ENCODE measurements at regions not wholly inside any gene's neighbourhood (a gene's known extent, or its start where the extent isn't known, plus 50 kb on each side); places are given as distances from the start of the nearest gene placed in this dataset.
A peak's percentile ranks its signal among the peaks of the same experiment; 100 is the strongest.

DNA sequence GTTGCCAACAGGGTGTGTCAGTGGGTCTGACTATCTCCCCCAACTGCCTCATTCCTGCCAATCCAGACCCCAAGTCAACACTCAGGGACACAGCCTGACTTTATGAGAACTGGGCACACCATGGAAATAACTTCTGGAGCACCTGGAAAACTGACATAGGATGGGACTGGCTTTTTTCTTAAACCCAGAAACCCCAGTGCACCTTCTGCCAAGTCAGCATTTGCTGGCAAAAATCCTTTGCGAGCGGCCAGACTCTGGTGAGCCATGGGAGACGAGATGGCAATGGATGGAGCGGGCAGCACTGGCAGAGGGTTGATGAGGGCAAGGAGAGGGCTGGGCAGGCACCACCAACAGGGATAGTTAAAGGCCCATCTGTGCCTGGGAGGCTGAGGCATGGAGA, 114.4 kb upstream of the OSMR start:
- Histone ChIP-seq H3K27ac (no peak overlapping the region), H3K36me3 (no peaks in the 10 kb centered on the region), H3K9me3 (no peaks in the 10 kb centered on the region), H3K4me3 (no peak overlapping the region), H3K27me3 (replicated peaks; ENCODE audit: insufficient read depth) (no peaks in the 10 kb centered on the region), H3K4me1 (replicated peaks) (no peaks in the 10 kb centered on the region)
- no peak for DNase-seq (ENCODE audit: low spot score)
- TF ChIP-seq POLR2AphosphoS5 (IDR thresholded peaks at IDR 0.05) (no peak), CTCF (IDR thresholded peaks at IDR 0.05) (no peak), POLR2A (IDR thresholded peaks at IDR 0.05) (no peak)
- intact Hi-C loops (cut with DNase I), result no loop called here
- 69% methylated on average over 4 of the region's 4 CpGs for WGBS

GRCh38 chr5:38734353-38734752, 111.5 kb upstream of the OSMR start:
- Histone ChIP-seq H3K36me3 (no peaks in the 10 kb centered on the region), H3K4me3 (no peak overlapping the region), H3K9me3 (no peaks in the 10 kb centered on the region), H3K4me1 (replicated peaks) (no peaks in the 10 kb centered on the region), H3K27ac (no peak overlapping the region), H3K27me3 (replicated peaks; ENCODE audit: insufficient read depth) (no peaks in the 10 kb centered on the region)
- 76% methylated on average over 4 of the region's 4 CpGs for WGBS
- no peak for TF ChIP-seq POLR2AphosphoS5 (IDR thresholded peaks at IDR 0.05)
- no peak for TF ChIP-seq POLR2A (IDR thresholded peaks at IDR 0.05)
- TF ChIP-seq CTCF (IDR thresholded peaks at IDR 0.05), result peak in 1 of 4 experiments; percentile 13
- intact Hi-C loops (cut with DNase I), result no loop called here
- no peak for DNase-seq (ENCODE audit: low spot score)

DNA sequence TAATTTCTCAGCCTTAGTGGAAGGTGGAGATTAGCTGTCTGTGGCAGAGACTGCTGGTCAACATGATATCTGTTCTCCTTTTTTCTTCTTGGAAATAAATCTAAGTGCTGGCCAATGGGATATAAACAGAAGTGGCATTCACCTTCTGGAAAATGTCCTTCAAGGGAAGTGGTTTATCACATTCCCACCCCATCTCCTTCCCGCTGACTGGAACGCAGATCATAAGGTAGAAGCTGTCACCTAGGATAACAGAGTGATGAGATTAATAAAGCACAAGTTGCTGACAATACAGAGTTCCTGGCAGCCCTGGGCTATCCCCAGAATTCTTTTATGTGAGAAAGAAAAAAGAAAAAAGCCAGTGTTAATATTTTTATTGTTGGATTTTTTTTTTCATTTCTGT, 109.7 kb upstream of the OSMR start:
- intact Hi-C loops (cut with DNase I), result no loop called here
- no peaks in the 10 kb centered on the region for H3K9me3 ChIP-seq
- H3K27me3 ChIP-seq (replicated peaks; ENCODE audit: insufficient read depth), result no peaks in the 10 kb centered on the region
- no peak for TF ChIP-seq CTCF (IDR thresholded peaks at IDR 0.05)
- TF ChIP-seq POLR2A (IDR thresholded peaks at IDR 0.05), result no peak
- TF ChIP-seq POLR2AphosphoS5 (IDR thresholded peaks at IDR 0.05), result no peak
- 53% methylated on average over 2 of the region's 2 CpGs for WGBS
- no peak overlapping the region for H3K27ac ChIP-seq
- no peak for DNase-seq (ENCODE audit: low spot score)
- H3K4me1 ChIP-seq (replicated peaks), result no peaks in the 10 kb centered on the region
- H3K4me3 ChIP-seq, result no peak overlapping the region
- H3K36me3 ChIP-seq, result no peaks in the 10 kb centered on the region

DNA sequence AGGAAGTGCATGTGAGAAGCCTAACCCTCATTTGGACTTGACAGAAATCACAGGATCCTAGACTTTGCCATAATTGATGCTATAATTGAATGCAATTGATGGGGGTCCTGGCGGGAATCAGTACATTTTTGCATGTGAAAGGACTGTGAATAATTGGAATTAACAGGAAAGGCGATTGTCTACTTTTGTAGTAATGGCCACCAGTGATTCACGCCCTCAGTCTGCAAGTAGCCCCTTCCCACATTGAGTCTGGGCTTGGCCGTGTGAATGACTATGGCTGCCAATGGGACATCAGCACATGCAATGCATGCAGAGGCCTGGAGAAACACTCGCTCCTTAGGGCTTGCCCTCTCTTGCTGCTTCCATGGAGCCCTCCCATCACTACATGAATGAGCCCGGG, 107.8 kb upstream of the OSMR start:
- no peaks in the 10 kb centered on the region for H3K9me3 ChIP-seq
- no peaks in the 10 kb centered on the region for H3K36me3 ChIP-seq
- no peaks in the 10 kb centered on the region for H3K4me1 ChIP-seq (replicated peaks)
- no peak for DNase-seq (ENCODE audit: low spot score)
- H3K4me3 ChIP-seq, result no peak overlapping the region
- WGBS, result 95% methylated on average over 6 of the region's 6 CpGs
- H3K27ac ChIP-seq, result no peak overlapping the region
- intact Hi-C loops (cut with DNase I), result no loop called here
- no peaks in the 10 kb centered on the region for H3K27me3 ChIP-seq (replicated peaks; ENCODE audit: insufficient read depth)
- TF ChIP-seq POLR2AphosphoS5 (IDR thresholded peaks at IDR 0.05) (no peak), CTCF (IDR thresholded peaks at IDR 0.05) (no peak), POLR2A (IDR thresholded peaks at IDR 0.05) (no peak)

DNA sequence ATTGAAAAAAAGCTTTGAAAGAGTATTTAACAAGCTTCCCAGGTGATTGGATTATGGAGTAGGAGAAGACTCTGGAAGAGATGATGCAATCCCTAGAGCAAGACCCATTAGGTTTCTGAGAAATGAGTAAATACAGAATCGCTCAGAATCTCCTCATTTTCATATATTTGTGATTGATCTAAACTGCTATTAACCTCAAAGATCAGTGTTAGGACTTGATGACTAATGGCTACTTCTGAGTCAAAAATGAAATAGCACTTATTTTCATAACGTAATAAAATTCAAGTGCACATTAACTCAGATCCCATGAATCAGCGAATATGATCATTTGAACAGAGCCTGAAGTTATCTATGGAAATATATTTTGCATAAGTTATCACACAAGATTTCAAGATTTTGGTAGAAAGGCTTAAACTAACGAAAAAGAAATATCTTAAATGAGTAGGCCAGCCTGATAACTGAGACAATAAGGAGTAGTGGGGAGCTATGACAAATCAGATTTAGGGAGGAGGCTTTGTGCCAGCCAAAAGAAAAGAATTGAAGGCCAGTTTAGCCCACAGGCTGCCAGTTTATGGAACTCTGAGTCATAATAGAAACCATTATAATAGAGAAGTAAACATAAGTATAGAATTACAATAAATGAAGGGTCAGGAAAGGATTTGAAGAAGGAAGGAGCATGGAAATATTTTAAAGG, 106.7 kb upstream of the OSMR start:
- WGBS, result 95% methylated on average over 4 of the region's 4 CpGs
- Histone ChIP-seq H3K27me3 (replicated peaks; ENCODE audit: insufficient read depth) (no peaks in the 10 kb centered on the region), H3K36me3 (no peaks in the 10 kb centered on the region), H3K27ac (no peak overlapping the region), H3K4me3 (no peak overlapping the region), H3K9me3 (no peaks in the 10 kb centered on the region), H3K4me1 (replicated peaks) (no peaks in the 10 kb centered on the region)
- TF ChIP-seq POLR2A (IDR thresholded peaks at IDR 0.05) (no peak), POLR2AphosphoS5 (IDR thresholded peaks at IDR 0.05) (no peak), CTCF (IDR thresholded peaks at IDR 0.05) (no peak)
- intact Hi-C loops (cut with DNase I), result no loop called here
- DNase-seq (ENCODE audit: low spot score), result no peak
